Naive thymus-derived CD4-positive, alpha-beta T cell (primary cell): ENCODE measurements at regions not wholly inside any gene's neighbourhood (a gene's known extent, or its start where the extent isn't known, plus 50 kb on each side); places are given as distances from the start of the nearest gene placed in this dataset.
"Not testable (repeated sequence)": the region's sequence is repeated elsewhere in the genome, so short reads cannot be mapped to it uniquely, and the experiment has no call there.

Experiments
- ATAC-seq: fragments of 150-1000 bp; cut with Tn5 transposase; 2 replicates; pipeline ENCODE4 v1.10.0; 2021; ENCODE audit warnings: mild to moderate bottlenecking, moderate library complexity
- CTCF ChIA-PET: fragments of 350-600 bp; sonication (Branson Sonifier 250); formaldehyde crosslinking; loops from one replicate; lab custom pipeline; 2021; ENCODE audit warnings: antibody characterized with exemption; lab: Charles Lee
- POLR2A ChIA-PET: fragments of 350-600 bp; sonication (Branson Sonifier 250); formaldehyde crosslinking; loops from one replicate; lab custom pipeline; 2021; ENCODE audit warnings: antibody characterized with exemption, inconsistent platforms; lab: Charles Lee
- DNase-seq, 9 donors: peaks; one replicate each; pipeline versions ENCODE4 v3.0.0 to v3.0.0-alpha.2; 2020 to 2022; ENCODE audit warnings: mixed read lengths in 1 of 9
- H3K27ac ChIP-seq: one replicate; pipeline ENCODE4 v1.7.0; 2013; ENCODE audit warnings: mild to moderate bottlenecking, low read depth, low read length, moderate library complexity
- H3K27me3 ChIP-seq, 2 donors: one replicate each; pipeline ENCODE4 v1.7.0; 2013; ENCODE audit warnings: low read length in 2 of 2, mild to moderate bottlenecking in 2 of 2, moderate library complexity in 2 of 2; ENCODE audit not compliant: control insufficient read depth in 2 of 2, insufficient read depth in 2 of 2
- H3K36me3 ChIP-seq, 3 experiments: 1 replicate in 2 of 3; 2 replicates in 1 of 3; pipeline ENCODE4 v1.7.0; 2013; ENCODE audit warnings: low read length in 3 of 3, mild to moderate bottlenecking in 3 of 3, moderate library complexity in 1 of 3; ENCODE audit not compliant: insufficient read depth in 3 of 3, control insufficient read depth in 2 of 3
- H3K4me1 ChIP-seq, 2 donors: one replicate each; pipeline ENCODE4 v1.7.0; 2013; ENCODE audit warnings: low read length in 2 of 2, mild to moderate bottlenecking in 2 of 2, moderate library complexity in 1 of 2; ENCODE audit not compliant: control insufficient read depth in 2 of 2, insufficient read depth in 2 of 2
- H3K4me3 ChIP-seq: 2 replicates; pipeline ENCODE4 v1.7.0; 2013; ENCODE audit warnings: mild to moderate bottlenecking, low read length
- H3K9me3 ChIP-seq, 3 experiments: 1 replicate in 2 of 3; 2 replicates in 1 of 3; pipeline ENCODE4 v1.7.0; 2013; ENCODE audit warnings: low read length in 3 of 3; ENCODE audit not compliant: control insufficient read depth in 2 of 3
- H3K27ac Mint-ChIP-seq, 9 donors: one replicate each; pipeline ENCODE4 v1.8.0; 2020 to 2022; ENCODE audit warnings: mixed read lengths in 9 of 9, mild to moderate bottlenecking in 8 of 9, moderate library complexity in 5 of 9, inconsistent platforms in 2 of 9
- H3K27me3 Mint-ChIP-seq, 5 donors: one replicate each; pipeline ENCODE4 v1.8.0; 2021 to 2022; ENCODE audit warnings: mixed read lengths in 5 of 5, mild to moderate bottlenecking in 1 of 5
- H3K36me3 Mint-ChIP-seq, 5 donors: one replicate each; pipeline ENCODE4 v1.8.0; 2020 to 2022; ENCODE audit warnings: mixed read lengths in 5 of 5, mild to moderate bottlenecking in 3 of 5, inconsistent platforms in 1 of 5
- H3K4me1 Mint-ChIP-seq, 7 donors: one replicate each; pipeline ENCODE4 v1.8.0; 2020 to 2022; ENCODE audit warnings: mixed read lengths in 7 of 7, mild to moderate bottlenecking in 3 of 7, inconsistent platforms in 1 of 7
- H3K4me3 Mint-ChIP-seq, 10 donors: one replicate each; pipeline ENCODE4 v1.8.0; 2020 to 2022; ENCODE audit warnings: mild to moderate bottlenecking in 10 of 10, mixed read lengths in 10 of 10, moderate library complexity in 6 of 10, inconsistent platforms in 2 of 10
- H3K9me3 Mint-ChIP-seq, 11 donors: one replicate each; pipeline ENCODE4 v1.8.0; 2020 to 2022; ENCODE audit warnings: mixed read lengths in 11 of 11, mild to moderate bottlenecking in 4 of 11, inconsistent platforms in 1 of 11, moderate library complexity in 1 of 11
- intact Hi-C, 2 donors: fragments of 100-400 bp; cut with micrococcal nuclease; formaldehyde crosslinking; loops; one replicate each; pipeline ENCODE4 v1.15.1; 2023

DNA sequence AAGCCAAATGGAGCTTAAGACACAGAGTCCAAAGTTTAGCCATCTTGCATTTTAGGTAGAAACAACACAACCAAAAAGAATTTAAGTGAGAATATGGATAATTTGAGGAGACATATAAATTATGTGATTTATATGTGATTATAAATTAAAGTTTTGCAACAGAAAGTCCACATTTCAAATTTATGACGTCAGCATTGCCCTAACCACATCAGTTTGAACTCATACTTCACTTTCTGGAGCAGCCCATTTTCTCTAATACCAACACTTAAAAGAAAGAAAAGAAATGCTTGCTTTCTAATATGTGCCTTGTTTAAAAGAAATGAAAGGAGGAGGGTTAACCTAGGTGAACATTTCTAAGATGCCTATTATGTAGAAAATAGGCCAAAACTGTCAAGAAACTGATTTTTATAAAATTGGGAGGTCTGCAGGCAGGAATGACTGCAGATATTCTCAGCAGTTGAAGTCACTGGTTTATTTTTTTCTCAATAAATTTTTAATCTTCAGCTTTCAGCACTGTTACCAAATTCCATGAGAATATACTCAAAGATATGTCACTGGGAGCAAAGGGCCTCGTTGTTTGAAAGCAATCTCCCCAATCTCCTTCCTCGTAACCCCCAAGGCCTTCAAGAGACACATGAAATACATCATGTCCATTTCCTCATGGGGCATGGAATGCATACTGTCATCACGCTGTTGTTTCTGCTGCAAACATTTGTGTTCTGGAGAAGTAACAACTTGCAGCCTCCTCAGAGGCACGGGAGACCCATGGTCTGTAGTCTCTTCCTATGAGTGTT, 137.8 kb downstream of the SOD2 start:
- Mint-ChIP-seq H3K27ac (peak overlapping the region in 1 of 9 donors; percentile 6), H3K4me3 (no peak overlapping the region), H3K27me3 (peaks cover 7 to 41% (median 22%) of the 10 kb centered on the region in 5 donors), H3K36me3 (peaks cover 0 to 9% (median 0%) of the 10 kb centered on the region in 5 donors), H3K4me1 (no peaks in the 10 kb centered on the region), H3K9me3 (peaks cover 0 to 22% (median 4%) of the 10 kb centered on the region in 11 donors)
- DNase-seq (no peak), ATAC-seq (no peak)
- no peaks in the 10 kb centered on the region for H3K36me3 ChIP-seq
- ChIA-PET POLR2A (no interaction called here), CTCF (no interaction called here)
- H3K4me1 ChIP-seq: no peaks in the 10 kb centered on the region
- H3K9me3 ChIP-seq: no peaks in the 10 kb centered on the region
- H3K27me3 ChIP-seq: no peaks in the 10 kb centered on the region
- no peak overlapping the region for H3K4me3 ChIP-seq
- no peak overlapping the region for H3K27ac ChIP-seq
- intact Hi-C loops: no loop called here

DNA sequence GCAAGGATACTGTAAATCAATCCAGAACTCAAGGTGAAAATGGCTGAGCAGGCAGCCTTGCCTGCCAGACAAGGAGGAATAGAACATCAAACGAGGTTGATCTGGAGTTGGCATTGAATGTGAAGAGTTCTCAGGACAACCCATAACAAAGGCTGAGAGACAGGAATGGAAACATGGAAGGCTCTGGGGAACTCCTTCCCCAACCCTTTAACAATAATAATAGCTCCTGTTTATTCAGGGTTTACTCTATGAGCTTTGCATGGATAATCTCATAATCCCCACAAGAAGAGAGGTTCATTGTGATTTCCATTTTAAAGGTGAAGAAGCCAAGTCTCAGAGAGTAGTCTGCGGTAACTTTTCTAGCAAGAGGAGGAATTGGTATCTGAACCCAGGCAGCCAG, 151.7 kb downstream of the SOD2 start:
- ATAC-seq (no peak), DNase-seq (no peak)
- H3K4me1 Mint-ChIP-seq: no peaks in the 10 kb centered on the region
- Histone ChIP-seq H3K27ac (no peak overlapping the region), H3K36me3 (no peaks in the 10 kb centered on the region), H3K9me3 (no peaks in the 10 kb centered on the region), H3K4me3 (no peak overlapping the region), H3K4me1 (no peaks in the 10 kb centered on the region), H3K27me3 (no peaks in the 10 kb centered on the region)
- no peak overlapping the region for H3K27ac Mint-ChIP-seq
- POLR2A ChIA-PET: no interaction called here
- H3K36me3 Mint-ChIP-seq: no peaks in the 10 kb centered on the region
- H3K9me3 Mint-ChIP-seq: peaks cover 0 to 18% (median 4%) of the 10 kb centered on the region in 11 donors
- intact Hi-C loops: no loop called here
- CTCF ChIA-PET: no interaction called here
- H3K4me3 Mint-ChIP-seq: no peak overlapping the region
- H3K27me3 Mint-ChIP-seq: peaks cover 0 to 18% (median 8%) of the 10 kb centered on the region in 5 donors

DNA sequence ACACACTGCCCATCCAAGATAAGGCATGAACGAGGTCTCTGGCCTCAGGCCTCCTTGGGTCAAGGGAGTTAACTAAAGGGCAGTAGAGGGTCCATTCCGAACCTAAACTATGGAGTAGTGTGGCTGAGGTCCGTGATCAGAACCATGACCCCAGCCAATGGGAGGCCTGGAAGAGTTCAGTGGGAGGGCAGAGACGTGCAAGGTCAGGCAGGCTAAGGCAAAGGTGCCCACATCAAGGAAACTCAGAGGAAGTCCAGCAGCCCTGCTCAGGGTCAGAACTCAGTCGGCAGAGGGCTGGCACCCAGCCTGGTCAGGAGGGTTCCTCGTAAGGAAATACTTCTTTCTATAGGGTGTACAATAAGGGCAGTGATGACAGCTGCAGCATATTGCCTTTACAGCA, 152.2 kb downstream of the SOD2 start:
- CTCF ChIA-PET: no interaction called here
- Mint-ChIP-seq H3K27ac (no peak overlapping the region), H3K4me1 (no peaks in the 10 kb centered on the region), H3K9me3 (peaks cover 0 to 18% (median 4%) of the 10 kb centered on the region in 11 donors), H3K4me3 (no peak overlapping the region), H3K27me3 (peaks cover 0 to 18% (median 8%) of the 10 kb centered on the region in 5 donors), H3K36me3 (no peaks in the 10 kb centered on the region)
- DNase-seq (no peak), ATAC-seq (no peak)
- intact Hi-C loops: no loop called here
- H3K36me3 ChIP-seq: no peaks in the 10 kb centered on the region
- H3K4me1 ChIP-seq: no peaks in the 10 kb centered on the region
- H3K4me3 ChIP-seq: no peak overlapping the region
- H3K27me3 ChIP-seq: no peaks in the 10 kb centered on the region
- H3K9me3 ChIP-seq: no peaks in the 10 kb centered on the region
- POLR2A ChIA-PET: no interaction called here
- H3K27ac ChIP-seq: no peak overlapping the region

DNA sequence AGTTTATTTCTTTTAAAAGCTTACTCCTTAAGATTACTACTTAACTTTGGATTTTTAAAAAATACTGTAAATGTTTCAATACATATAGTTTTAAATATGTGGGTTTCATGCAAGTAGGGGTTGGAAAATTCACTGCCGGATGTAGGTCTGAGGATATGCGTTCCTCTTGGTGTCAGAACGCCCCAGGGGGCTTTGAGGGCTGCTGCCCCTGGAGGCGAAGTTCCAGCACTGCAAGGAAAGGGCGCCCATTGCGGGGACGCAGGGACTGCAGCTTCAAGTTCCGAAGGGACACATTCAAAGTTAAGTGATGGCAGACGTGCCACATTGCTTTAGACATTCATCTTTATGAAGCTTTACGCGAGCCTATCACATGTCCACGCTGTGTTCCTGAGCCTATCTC, 152.9 kb downstream of the SOD2 start:
- no peaks in the 10 kb centered on the region for H3K4me1 ChIP-seq
- Mint-ChIP-seq H3K27me3 (peaks cover 0 to 18% (median 8%) of the 10 kb centered on the region in 5 donors), H3K4me3 (no peak overlapping the region), H3K36me3 (no peaks in the 10 kb centered on the region), H3K27ac (no peak overlapping the region), H3K4me1 (no peaks in the 10 kb centered on the region), H3K9me3 (peaks cover 0 to 18% (median 3%) of the 10 kb centered on the region in 11 donors)
- ChIA-PET POLR2A (no interaction called here), CTCF (interaction anchor here (0.6 kb wide), 1 partner anchor 31 kb away, joined by 3 read pairs; no protein-coding TSS in a partner anchor)
- no peaks in the 10 kb centered on the region for H3K36me3 ChIP-seq
- H3K9me3 ChIP-seq: no peaks in the 10 kb centered on the region
- no peak overlapping the region for H3K4me3 ChIP-seq
- intact Hi-C loops: no loop called here
- ATAC-seq: no peak
- DNase-seq: no peak
- no peak overlapping the region for H3K27ac ChIP-seq
- H3K27me3 ChIP-seq: no peaks in the 10 kb centered on the region

DNA sequence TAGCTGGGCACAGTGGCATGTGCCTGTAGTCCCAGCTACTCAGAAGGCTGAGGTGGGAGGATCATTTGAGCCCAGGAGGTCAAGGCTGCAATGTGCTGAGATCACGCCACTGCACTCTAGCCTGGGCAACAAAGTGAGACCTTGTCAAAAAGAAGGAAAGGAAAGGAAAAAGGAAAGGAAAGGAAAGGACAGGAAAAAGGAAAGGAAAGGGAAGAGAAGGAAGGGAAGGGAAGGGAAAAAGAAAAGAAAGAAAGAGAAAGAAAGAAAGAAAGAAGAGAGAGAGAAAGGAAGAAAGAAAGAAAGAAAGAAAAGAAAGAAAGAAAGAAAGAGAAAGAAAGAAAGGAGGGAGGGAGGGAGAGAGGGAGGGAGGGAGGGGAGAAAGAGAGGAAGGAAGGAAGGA, 155.0 kb downstream of the SOD2 start:
- H3K4me1 ChIP-seq, CTCF ChIA-PET, H3K4me1 Mint-ChIP-seq, H3K4me3 ChIP-seq, H3K36me3 ChIP-seq, H3K27me3 ChIP-seq, H3K27ac ChIP-seq, H3K9me3 ChIP-seq, DNase-seq, H3K4me3 Mint-ChIP-seq, ATAC-seq, POLR2A ChIA-PET, H3K36me3 Mint-ChIP-seq, H3K27ac Mint-ChIP-seq, intact Hi-C loops: not testable (repeated sequence)
- Mint-ChIP-seq H3K27me3 (peaks cover 0 to 18% (median 4%) of the 10 kb centered on the region in 5 donors), H3K9me3 (peaks cover 0 to 18% (median 1%) of the 10 kb centered on the region in 11 donors)

DNA sequence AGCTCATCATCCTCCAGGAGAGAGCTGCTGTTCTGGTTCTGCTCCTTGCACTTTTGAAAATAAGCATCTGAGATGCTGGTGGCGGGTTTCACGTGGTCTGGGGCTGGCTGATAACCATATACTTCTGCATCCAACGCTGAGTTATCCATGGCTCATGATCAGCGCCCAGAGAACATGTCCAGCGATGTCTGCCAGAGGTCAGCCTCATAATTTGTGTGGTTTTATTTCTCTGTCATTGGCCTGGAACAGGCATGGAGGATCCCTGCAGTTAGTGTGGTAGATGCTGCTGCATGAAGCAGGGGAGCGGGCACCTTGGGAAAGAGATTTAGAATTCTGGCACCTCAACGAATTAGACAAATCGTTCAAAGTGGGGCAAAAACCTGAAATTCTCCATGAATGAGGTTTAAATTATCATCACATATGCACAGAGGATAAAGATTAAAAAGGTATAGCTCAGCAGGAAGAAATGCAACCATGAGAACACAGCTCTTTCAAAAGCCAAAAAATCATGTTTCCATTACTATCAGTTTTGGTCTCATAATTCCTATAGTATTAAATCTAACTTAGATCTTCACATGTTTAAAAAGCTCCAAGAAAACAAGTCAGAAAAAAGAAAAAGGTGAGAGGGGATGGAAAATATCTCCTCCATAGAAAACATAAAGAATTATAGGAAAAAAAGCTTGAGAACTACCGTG, 157.2 kb downstream of the SOD2 start:
- ChIA-PET CTCF (no interaction called here), POLR2A (no interaction called here)
- no peak for ATAC-seq

More for the DNA sequence above, 157.2 kb downstream of the SOD2 start:
- Histone ChIP-seq H3K27me3 (no peaks in the 10 kb centered on the region), H3K4me3 (no peak overlapping the region), H3K4me1 (no peaks in the 10 kb centered on the region), H3K9me3 (no peaks in the 10 kb centered on the region), H3K36me3 (no peaks in the 10 kb centered on the region), H3K27ac (no peak overlapping the region)
- peaks cover 0 to 3% (median 0%) of the 10 kb centered on the region in 11 donors for H3K9me3 Mint-ChIP-seq
- H3K27ac Mint-ChIP-seq: no peak overlapping the region
- no peak overlapping the region for H3K4me3 Mint-ChIP-seq
- intact Hi-C loops: no loop called here
- no peak for DNase-seq
- peaks cover 0 to 24% (median 7%) of the 10 kb centered on the region in 5 donors for H3K27me3 Mint-ChIP-seq
- no peaks in the 10 kb centered on the region for H3K36me3 Mint-ChIP-seq
- no peaks in the 10 kb centered on the region for H3K4me1 Mint-ChIP-seq
